Panc1 (cell line): ENCODE measurements at regions not wholly inside any gene's neighbourhood (a gene's known extent, or its start where the extent isn't known, plus 50 kb on each side); places are given as distances from the start of the nearest gene placed in this dataset.

Experiments
- ATAC-seq: fragments of 200-7000 bp; cut with Tn5 transposase; 2 replicates; pipeline ENCODE4 v1.9.1; 2020; ENCODE audit warnings: mild to moderate bottlenecking, moderate library complexity
- BruUV-seq: library from RNA; stranded (reverse); fragments of 400-500 nt; replicated peaks from 2 replicates; lab custom pipeline; 2021; lab: Mats Ljungman, UMichigan
- CTCF ChIA-PET: fragments of 300-600 bp; sonication (Branson Sonifier 250); formaldehyde crosslinking; loops from one replicate; lab custom pipeline; 2022; ENCODE audit warnings: antibody characterized with exemption; lab: Charles Lee
- POLR2A ChIA-PET: fragments of 300-600 bp; sonication (Branson Sonifier 250); formaldehyde crosslinking; loops from one replicate; lab custom pipeline; 2022; ENCODE audit warnings: antibody characterized with exemption; lab: Charles Lee
- DNase-seq: peaks from one replicate; pipeline ENCODE4 v3.0.0-alpha.2; 2010; ENCODE audit warnings: low read depth, low spot score
- H3K27ac ChIP-seq: 2 replicates; pipeline ENCODE4 v1.5.1; 2011; ENCODE audit warnings: mild to moderate bottlenecking, low read length, inconsistent platforms
- H3K27me3 ChIP-seq: fragments of 200-500 bp; sonication (Bioruptor generic); 2 replicates; pipeline ENCODE4 v1.6.0; 2014; ENCODE audit warnings: low read length, inconsistent platforms; ENCODE audit not compliant: control insufficient read depth, insufficient read depth
- H3K36me3 ChIP-seq: fragments of 200-500 bp; sonication (Bioruptor generic); 2 replicates; pipeline ENCODE4 v1.5.1; 2014; ENCODE audit warnings: inconsistent platforms, mild to moderate bottlenecking, low read length, moderate library complexity; ENCODE audit not compliant: control insufficient read depth, insufficient read depth
- H3K4me1 ChIP-seq: 2 replicates; pipeline ENCODE4 v1.5.1; 2011; ENCODE audit warnings: inconsistent platforms, mild to moderate bottlenecking, low read length, moderate library complexity; ENCODE audit not compliant: control insufficient read depth, insufficient read depth
- H3K4me3 ChIP-seq, 2 experiments: 2 replicates each; pipeline ENCODE4 v1.5.1; 2011 to 2012; ENCODE audit warnings: low read depth in 2 of 2, low read length in 2 of 2, mild to moderate bottlenecking in 2 of 2, inconsistent platforms in 1 of 2, moderate library complexity in 1 of 2
- H3K9me3 ChIP-seq: fragments of 200-500 bp; sonication (Bioruptor generic); 2 replicates; pipeline ENCODE4 v1.5.1; 2014; ENCODE audit warnings: low read depth, mild to moderate bottlenecking, inconsistent platforms, low read length, moderate library complexity; ENCODE audit not compliant: control insufficient read depth, insufficient read depth
- CTCF ChIP-seq: fragments of 450-650 bp; IDR thresholded peaks from 2 replicates; pipeline ENCODE4 v1.5.1; 2017; ENCODE audit warnings: mild to moderate bottlenecking
- POLR2AphosphoS5 ChIP-seq: IDR thresholded peaks from 2 replicates; pipeline ENCODE4 v1.6.1; 2012; ENCODE audit warnings: mild to moderate bottlenecking, low read depth, low read length, moderate library complexity
- REST ChIP-seq, 2 experiments: IDR thresholded peaks; 2 replicates each; pipeline ENCODE4 v1.6.1; 2011 to 2012; ENCODE audit warnings: low read depth in 2 of 2, control low read depth in 1 of 2, low read length in 1 of 2, mild to moderate bottlenecking in 1 of 2, moderate library complexity in 1 of 2; ENCODE audit not compliant: insufficient read depth in 1 of 2
- SIN3A ChIP-seq: IDR thresholded peaks from 2 replicates; pipeline ENCODE4 v1.6.1; 2012; ENCODE audit warnings: low read depth, mild to moderate bottlenecking, low read length, moderate library complexity, borderline replicate concordance; ENCODE audit not compliant: insufficient read depth
- TCF7L2 ChIP-seq: IDR thresholded peaks from 2 replicates; pipeline ENCODE4 v1.6.1; 2011; ENCODE audit warnings: mild to moderate bottlenecking, low read depth, low read length, inconsistent platforms
- in situ Hi-C: cut with HindIII; loops from 2 replicates; pipeline ENCODE4 v1.10.0; 2016; ENCODE audit warnings: low sequenced_read_pairs, low pct_unique_long_range_greater_than_20kb
- intact Hi-C: fragments of 100-400 bp; cut with micrococcal nuclease; formaldehyde crosslinking; loops from one replicate; pipeline ENCODE4 v1.10.0; 2022; ENCODE audit not compliant: unreplicated experiment

GRCh38 chr18:73954268-73954667, 193.4 kb downstream of the FBXO15 start:
- Histone ChIP-seq H3K27me3 (peaks cover 9% of the 10 kb centered on the region; the same call in 1 of the 2 replicates), H3K9me3 (no peaks in the 10 kb centered on the region), H3K4me3 (no peak overlapping the region), H3K36me3 (no peaks in the 10 kb centered on the region), H3K4me1 (no peaks in the 10 kb centered on the region), H3K27ac (no peak overlapping the region)
- TF ChIP-seq TCF7L2 (no peak), SIN3A (no peak), POLR2AphosphoS5 (no peak), CTCF (no peak), REST (IDR thresholded peaks at IDR 0.05; ENCODE audit: insufficient read depth in 1 of 2, low read depth in 2 of 2, low read length in 1 of 2) (no peak)
- intact Hi-C loops (no loop called here), in situ Hi-C loops (no loop called here)
- ChIA-PET POLR2A (no interaction called here), CTCF (no interaction called here)
- BruUV-seq = no TSS peak
- ATAC-seq = no peak
- no peak for DNase-seq

- H3K4me3 ChIP-seq = no peak overlapping the region
- TF ChIP-seq REST (IDR thresholded peaks at IDR 0.05; ENCODE audit: insufficient read depth in 1 of 2, low read depth in 2 of 2, low read length in 1 of 2) (no peak), CTCF (no peak), SIN3A (no peak), TCF7L2 (0 out of 2 replicates have a peak, but pooled peaks have one; percentile 23)
- intact Hi-C loops = no loop called here
- no peaks in the 10 kb centered on the region for H3K36me3 ChIP-seq
- no peaks in the 10 kb centered on the region for H3K9me3 ChIP-seq
- BruUV-seq = no TSS peak
- no peak overlapping the region for H3K27ac ChIP-seq
- DNase-seq (no peak), ATAC-seq (no peak)
- ChIA-PET CTCF (no interaction called here), POLR2A (interaction anchor here (0.6 kb wide), 1 partner anchor 105 kb away, joined by 5 read pairs; no protein-coding TSS in a partner anchor)
- in situ Hi-C loops = no loop called here
- H3K4me1 ChIP-seq = no peaks in the 10 kb centered on the region; the same call in none of the 2 replicates
- H3K27me3 ChIP-seq = peaks cover 9% of the 10 kb centered on the region; the same call in 1 of the 2 replicates
Observed at GRCh38 chr18:73952296-73952946, 195.2 kb downstream of the FBXO15 start.
